SHP77 (cell line): ENCODE measurements at regions not wholly inside any gene's neighbourhood (a gene's known extent, or its start where the extent isn't known, plus 50 kb on each side); places are given as distances from the start of the nearest gene placed in this dataset.
"Not testable (repeated sequence)": the region's sequence is repeated elsewhere in the genome, so short reads cannot be mapped to it uniquely, and the experiment has no call there.

Experiments
- DNase-seq, 2 experiments: peaks; one replicate each; lab custom pipeline; 2025; lab: John Stamatoyannopoulos, UW

GRCh38 chrX:104513162-104513561 is 52.8 kb upstream of the IL1RAPL2 start:
- no peak for DNase-seq

- DNase-seq = no peak
Measured at GRCh38 chrX:104510801-104511200, 55.2 kb upstream of the IL1RAPL2 start.

- no peak for DNase-seq
Measured at GRCh38 chrX:104502460-104502859, 63.5 kb upstream of the IL1RAPL2 start.

- no peak for DNase-seq
Measured at GRCh38 chrX:104488811-104489210, 77.2 kb upstream of the IL1RAPL2 start.

GRCh38 chrX:104486691-104487090 is 79.3 kb upstream of the IL1RAPL2 start:
- no peak for DNase-seq

- no peak for DNase-seq
Measured at GRCh38 chrX:104482757-104483156, 83.2 kb upstream of the IL1RAPL2 start.

DNA sequence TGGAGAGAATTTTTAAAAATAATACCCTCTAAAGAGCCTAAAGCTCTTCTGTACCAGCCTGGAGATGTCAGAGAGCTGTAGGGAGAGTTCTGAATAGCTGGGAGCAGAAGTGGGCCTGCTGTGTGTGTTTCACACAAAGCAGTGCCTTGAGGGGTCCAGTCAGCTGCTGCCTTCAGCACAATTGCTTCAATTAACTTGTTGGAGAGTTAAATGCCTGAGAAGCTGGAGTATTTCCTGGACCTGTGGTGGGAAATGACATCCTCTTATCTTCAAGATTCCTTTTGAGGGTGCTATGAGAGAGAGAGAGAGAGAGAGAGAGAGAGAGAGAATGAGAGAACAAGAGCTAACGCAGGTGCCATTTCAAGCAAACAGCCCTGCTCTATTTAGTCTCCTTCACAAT is 96.2 kb upstream of the IL1RAPL2 start:
- no peak for DNase-seq

GRCh38 chrX:104459796-104460195 is 106.2 kb upstream of the IL1RAPL2 start:
- DNase-seq = no peak

DNA sequence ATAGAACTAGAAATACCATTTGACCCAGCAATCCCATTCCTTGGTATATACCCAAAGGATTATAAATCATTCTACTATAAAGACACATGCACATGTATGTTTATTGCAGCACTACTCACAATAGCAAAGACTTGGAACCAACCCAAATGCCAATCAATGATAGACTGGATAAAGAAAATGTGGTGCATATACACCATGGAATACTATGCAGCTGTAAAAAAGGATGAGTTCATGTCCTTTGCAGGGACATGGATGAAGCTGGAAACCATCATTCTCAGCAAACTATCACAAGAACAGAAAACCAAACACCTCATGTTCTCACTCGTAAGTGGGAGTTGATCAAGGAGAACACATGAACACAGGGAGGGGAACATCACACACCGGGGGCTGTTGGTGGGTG is 108.9 kb upstream of the IL1RAPL2 start:
- DNase-seq = not testable (repeated sequence)

GRCh38 chrX:104450316-104450715 is 115.7 kb upstream of the IL1RAPL2 start:
- DNase-seq = no peak

GRCh38 chrX:104445591-104445990 is 120.4 kb upstream of the IL1RAPL2 start:
- no peak for DNase-seq

GRCh38 chrX:104435249-104435648 is 130.8 kb upstream of the IL1RAPL2 start:
- DNase-seq = peak; percentile 20 to 27

DNA sequence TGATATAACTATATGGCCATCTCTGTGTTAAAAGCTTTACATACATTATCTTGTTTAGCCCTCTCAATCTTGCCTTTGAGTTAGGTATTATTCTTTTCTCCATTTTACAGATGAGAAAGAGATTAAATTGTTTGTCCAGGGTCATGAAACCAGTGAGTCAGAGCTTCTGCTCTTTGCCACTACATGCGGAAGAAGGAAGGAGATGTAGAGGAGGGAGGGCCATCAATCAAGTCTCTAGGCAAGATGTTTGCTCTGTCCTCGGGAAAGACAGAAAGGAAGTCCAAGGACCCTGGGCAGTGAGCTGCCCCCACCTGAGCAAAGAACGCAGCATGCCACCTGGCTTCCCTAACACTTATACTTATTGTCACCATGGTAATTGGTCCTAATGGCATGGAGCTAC is 133.7 kb upstream of the IL1RAPL2 start:
- DNase-seq = no peak

DNA sequence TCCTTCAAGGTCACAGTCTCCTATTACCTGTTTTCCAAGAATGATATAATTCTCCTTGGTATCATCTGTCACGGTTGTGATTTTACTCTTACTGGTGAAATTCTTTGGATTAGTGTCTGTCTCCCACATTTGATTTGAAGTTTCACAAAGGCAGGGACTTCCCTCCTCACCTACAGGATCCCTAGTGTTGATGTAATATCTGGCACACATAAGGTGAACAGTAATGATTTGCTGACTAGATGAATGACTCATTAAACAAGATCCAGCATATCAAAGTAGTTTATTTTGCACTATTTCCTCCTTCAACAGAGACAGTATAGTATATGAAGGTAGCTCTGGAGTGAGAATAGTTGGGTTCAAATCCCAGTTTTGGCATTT is 135.3 kb upstream of the IL1RAPL2 start:
- no peak for DNase-seq

GRCh38 chrX:104430072-104430741 is 135.8 kb upstream of the IL1RAPL2 start:
- DNase-seq = no peak

DNA sequence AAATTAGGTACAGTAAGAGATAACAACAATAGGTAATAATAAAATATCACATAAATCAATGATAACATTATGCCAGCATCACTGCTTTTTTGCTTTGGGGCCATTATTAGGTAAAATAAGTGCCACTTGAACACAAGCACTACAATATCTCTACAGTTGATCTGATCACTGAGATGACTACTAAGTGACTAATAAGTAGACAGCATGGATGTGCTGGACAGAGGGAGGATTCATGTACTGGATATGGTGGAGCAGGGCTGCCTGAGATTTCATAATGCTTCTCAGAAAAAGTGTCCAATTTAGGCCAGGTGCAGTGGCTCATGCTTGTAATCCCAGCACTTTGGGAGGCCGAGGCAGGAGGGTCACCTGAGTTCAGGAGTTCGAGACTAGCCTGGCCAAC is 137.8 kb upstream of the IL1RAPL2 start:
- DNase-seq = no peak

- DNase-seq = no peak
Measured at GRCh38 chrX:104427693-104428092, 138.3 kb upstream of the IL1RAPL2 start.

GRCh38 chrX:104427073-104427472 is 138.9 kb upstream of the IL1RAPL2 start:
- DNase-seq = no peak

GRCh38 chrX:104420907-104421306 is 145.1 kb upstream of the IL1RAPL2 start:
- DNase-seq = no peak

DNA sequence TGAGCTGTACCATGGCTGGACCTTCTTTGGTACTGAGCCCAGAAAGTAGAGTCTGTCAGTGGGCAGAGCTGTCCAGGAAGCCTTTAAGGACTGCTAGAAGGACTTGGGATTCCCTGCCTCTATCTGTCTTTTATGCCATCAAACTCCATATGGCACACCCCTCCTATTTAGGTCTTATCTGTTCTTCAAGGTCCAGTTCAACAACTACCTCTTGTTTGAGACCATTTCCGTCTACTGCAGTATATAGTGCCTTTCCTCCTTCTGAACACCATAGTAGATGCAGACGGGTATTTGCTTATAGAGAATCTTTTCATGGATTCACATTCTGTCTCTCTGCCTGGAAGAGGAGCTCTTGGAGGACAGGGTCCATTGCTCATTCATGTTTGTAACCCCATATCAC is 146.1 kb upstream of the IL1RAPL2 start:
- DNase-seq = no peak

DNA sequence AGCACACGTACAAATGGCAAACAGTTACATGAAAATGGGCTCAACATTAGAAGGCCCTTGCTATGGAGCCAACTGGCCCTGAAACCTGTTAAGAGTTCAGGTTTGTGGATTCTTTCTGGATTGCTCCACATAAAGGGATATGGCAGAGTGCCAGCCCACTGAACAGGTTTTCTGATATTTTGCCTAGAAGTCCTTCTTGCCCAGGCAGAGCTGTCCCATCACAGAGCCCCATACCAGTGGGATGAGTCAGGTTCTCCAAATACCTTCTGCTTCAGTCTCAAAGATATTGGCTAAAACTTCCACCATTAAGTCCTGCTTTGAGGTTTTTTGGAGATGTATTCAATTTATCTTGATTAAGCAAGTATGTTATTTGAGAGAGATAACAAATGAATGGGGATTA is 146.8 kb upstream of the IL1RAPL2 start:
- no peak for DNase-seq

- DNase-seq = no peak
Measured at GRCh38 chrX:104411800-104412199, 154.2 kb upstream of the IL1RAPL2 start.

GRCh38 chrX:104400387-104400786 is 145.7 kb upstream of the ESX1 start:
- DNase-seq = no peak

DNA sequence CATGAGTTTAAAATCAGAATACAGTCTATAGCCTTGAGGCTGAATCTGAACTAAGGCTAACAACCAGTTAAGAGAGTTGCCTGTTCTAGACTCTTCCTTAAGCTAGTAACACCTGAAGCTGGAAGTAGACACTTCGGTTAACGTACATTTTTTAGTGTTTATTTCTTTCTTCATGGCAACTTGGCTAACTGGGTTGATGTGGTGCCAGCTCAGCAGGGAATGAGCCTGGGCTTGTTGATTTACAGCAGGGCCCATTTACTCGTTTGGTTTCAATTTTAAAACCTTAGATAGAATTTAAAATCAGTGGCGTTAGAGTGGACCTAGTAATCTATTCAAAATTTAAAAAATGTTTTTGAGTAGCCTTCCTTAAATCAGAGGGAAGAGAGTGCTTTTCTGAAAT is 137.6 kb upstream of the ESX1 start:
- DNase-seq = no peak

GRCh38 chrX:104391906-104392305 is 137.2 kb upstream of the ESX1 start:
- DNase-seq = no peak
